ENCODE measurements at regions not wholly inside any gene's neighbourhood (a gene's known extent, or its start where the extent isn't known, plus 50 kb on each side); places are given as distances from the start of the nearest gene placed in this dataset.

GRCh38 chr9:14967450-14968321 is 57.5 kb upstream of the FREM1 start:
- TF ChIP-seq CTCF (IDR thresholded peaks at IDR 0.05) (no peak), POLR2A (IDR thresholded peaks at IDR 0.05) (no peak), EP300 (IDR thresholded peaks at IDR 0.05; ENCODE audit: low read depth) (no peak), POLR2AphosphoS5 (IDR thresholded peaks at IDR 0.05) (no peak)
